Heart left ventricle (tissue), 13 donors: ENCODE measurements at regions not wholly inside any gene's neighbourhood (a gene's known extent, or its start where the extent isn't known, plus 50 kb on each side); places are given as distances from the start of the nearest gene placed in this dataset.

Experiments used
- POLR2A ChIP-seq, 2 donors: fragments of 450-650 bp; IDR thresholded peaks; one replicate each; pipeline ENCODE4 v1.6.1; 2017; ENCODE audit warnings: antibody characterized with exemption in 2 of 2, mild to moderate bottlenecking in 2 of 2, moderate library complexity in 2 of 2
- TF ChIP-seq, protein P1 (sequence below), 12 donors: fragments of 200-600 bp; sonication (generic) in 4 of 12; IDR thresholded peaks; one replicate each; pipeline versions ENCODE4 v1.5.0 to v1.8.0; 2018 to 2022; ENCODE audit warnings: antibody characterized with exemption in 12 of 12, mild to moderate bottlenecking in 5 of 12
- donor health status: ischemic (EF 13 %, LVEDD 7.1; RV severe dilation, severe dysfunction).
- donor health status: DM: no; HTN: yes; CAD: no.
- donor health status: DM: no; HTN: no; CAD: no.
- donor health status: ischemic (EF 25% LVEDD 6.9; RV normal size, moderate dysfunction).
- donor health status: ischemic (EF 25% LVEDD 5.7; RV mildly dilated, moderate dysfunction).
- donor health status: ischemic (EF 35%, LVEDD 5.7; RV mildly dilated, moderate dysfunction).
- donor health status: nonischemic (EF 11% LVEDD 7.7; RV severe dilation, severe dysfunction).
- donor health status: DM: yes; HTN: yes; CAD: no.
- donor health status: PGD.
- donor health status: ischemic (EF 29% LVEDD 5.4; RV normal size, mild dysfunction).
- donor health status: nonischemic (EF 23%, LVEDD 6.1; RV moderate dilation, normal function).

DNA sequence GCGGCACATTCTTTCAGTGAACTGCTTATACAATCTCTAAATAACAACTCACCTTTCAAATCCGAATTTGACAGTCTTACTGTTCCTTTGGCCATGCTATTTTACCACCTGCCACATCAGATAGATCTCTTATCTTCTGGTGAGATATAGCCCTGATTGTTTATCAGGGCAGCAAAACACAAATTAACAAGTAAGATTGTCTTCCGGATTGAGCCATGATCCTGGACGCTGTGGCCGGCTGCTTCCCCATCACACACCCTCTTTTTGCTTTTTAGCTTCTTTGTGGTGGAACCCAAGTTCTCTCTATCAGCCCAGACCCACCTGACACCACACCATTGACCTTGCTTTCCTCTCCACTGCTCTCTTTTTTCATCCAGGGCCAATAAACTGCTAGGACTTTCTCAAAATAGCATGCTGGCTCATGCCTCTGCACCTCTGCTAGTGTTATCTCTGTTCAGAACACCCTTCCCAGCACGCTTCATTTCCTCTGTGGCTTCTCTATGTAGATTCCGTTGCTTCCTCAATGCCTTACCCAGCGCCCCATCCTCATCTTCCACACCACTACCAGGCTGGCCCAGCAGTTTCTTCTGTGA lies 111.8 kb upstream of the CNTNAP5 start:
- no peak for TF ChIP-seq POLR2A (IDR thresholded peaks at IDR 0.05)
- TF ChIP-seq, protein P1, sequence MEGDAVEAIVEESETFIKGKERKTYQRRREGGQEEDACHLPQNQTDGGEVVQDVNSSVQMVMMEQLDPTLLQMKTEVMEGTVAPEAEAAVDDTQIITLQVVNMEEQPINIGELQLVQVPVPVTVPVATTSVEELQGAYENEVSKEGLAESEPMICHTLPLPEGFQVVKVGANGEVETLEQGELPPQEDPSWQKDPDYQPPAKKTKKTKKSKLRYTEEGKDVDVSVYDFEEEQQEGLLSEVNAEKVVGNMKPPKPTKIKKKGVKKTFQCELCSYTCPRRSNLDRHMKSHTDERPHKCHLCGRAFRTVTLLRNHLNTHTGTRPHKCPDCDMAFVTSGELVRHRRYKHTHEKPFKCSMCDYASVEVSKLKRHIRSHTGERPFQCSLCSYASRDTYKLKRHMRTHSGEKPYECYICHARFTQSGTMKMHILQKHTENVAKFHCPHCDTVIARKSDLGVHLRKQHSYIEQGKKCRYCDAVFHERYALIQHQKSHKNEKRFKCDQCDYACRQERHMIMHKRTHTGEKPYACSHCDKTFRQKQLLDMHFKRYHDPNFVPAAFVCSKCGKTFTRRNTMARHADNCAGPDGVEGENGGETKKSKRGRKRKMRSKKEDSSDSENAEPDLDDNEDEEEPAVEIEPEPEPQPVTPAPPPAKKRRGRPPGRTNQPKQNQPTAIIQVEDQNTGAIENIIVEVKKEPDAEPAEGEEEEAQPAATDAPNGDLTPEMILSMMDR (IDR thresholded peaks at IDR 0.05): no peak
